Ecto neural progenitor cell (in vitro differentiated cells): ENCODE measurements at regions not wholly inside any gene's neighbourhood (a gene's known extent, or its start where the extent isn't known, plus 50 kb on each side); places are given as distances from the start of the nearest gene placed in this dataset.
A peak's percentile ranks its signal among the peaks of the same experiment; 100 is the strongest.

Experiments
- DNase-seq: peaks from one replicate; pipeline ENCODE4 v3.0.0-alpha.2; 2018; ENCODE audit warnings: low spot score

- DNase-seq, result no peak
These were observed 156.0 kb downstream of the MAF start for GRCh38 chr16:79444572-79444971.

DNA sequence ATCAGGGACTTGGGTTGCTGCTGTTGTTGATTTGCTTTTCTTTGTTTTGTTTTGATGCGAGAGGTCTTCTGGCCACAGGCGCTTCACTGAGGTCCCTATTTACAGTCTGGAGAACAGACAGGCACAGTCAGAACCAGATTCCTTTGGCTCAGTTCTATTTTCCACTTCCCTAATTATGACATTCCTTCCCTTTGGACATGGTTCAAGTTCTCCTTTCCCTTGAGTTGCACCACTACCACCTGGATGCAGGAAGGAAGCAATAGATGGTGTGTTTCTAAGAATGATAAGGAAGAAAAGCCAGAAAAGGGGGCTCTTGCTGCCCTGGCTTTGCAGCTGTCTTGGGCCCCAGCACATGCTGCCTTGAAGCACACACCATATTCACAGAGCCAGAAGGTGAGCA is 160.6 kb downstream of the MAF start:
- no peak for DNase-seq

GRCh38 chr16:79437764-79438751 is 162.5 kb downstream of the MAF start:
- DNase-seq, result peak; percentile 81

DNA sequence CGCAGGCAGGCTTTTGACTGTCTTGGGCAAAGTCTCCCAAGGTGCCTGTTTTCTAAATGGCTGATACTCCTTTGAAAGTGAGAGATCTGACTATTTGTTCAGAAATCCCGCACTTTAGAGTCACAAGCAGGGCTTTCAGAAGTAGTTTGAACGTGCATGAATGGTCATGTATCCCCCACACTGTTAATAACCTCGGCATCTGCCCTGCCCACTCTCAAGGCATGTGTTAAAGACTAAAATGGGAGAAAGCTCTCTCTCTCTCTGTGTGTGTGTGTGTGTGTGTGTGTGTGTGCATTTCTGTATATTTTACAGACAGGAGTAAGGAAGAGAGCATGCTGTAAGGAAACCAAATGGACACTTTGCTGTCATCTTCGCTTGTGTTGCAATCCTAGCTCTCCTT is 163.7 kb downstream of the MAF start:
- DNase-seq, result no peak

GRCh38 chr16:79434771-79435170 is 165.8 kb downstream of the MAF start:
- no peak for DNase-seq

DNA sequence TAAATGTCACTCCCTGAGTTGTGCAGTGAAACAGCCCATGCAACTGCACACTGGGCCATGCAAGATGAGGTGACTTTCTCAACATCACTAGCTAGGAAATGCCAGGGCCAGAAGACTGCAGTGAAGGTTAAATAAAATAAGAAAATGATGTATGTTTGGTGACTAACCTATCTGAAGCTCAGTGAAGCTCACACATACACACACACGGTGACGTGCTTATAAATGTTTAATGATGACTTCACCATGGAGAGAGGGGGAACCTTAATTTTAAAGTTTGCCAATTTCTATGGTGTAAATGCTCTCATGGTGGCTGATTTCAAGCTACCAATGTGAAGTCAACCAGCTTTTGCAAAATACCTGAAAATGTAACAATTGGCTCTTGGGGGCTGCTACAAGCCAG is 166.4 kb downstream of the MAF start:
- no peak for DNase-seq

DNA sequence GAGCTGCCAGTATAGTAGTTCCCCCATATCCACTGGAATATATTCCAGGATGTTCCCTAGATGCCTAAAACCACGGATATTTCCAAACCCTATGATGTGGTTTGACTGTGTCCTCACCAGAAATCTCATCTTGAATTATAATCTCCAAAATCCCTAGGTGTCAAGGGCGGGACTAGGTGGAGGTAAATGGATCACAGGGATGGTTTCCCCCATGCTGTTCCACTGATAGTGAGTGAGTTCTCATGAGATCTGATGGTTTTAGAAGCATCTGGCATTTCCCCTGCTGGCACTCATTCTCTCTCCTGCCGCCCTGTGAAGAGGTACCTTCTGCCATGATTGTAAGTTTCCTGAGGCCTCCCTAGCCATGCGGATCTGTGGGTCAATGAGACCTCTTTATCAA is 168.6 kb downstream of the MAF start:
- DNase-seq, result no peak

DNA sequence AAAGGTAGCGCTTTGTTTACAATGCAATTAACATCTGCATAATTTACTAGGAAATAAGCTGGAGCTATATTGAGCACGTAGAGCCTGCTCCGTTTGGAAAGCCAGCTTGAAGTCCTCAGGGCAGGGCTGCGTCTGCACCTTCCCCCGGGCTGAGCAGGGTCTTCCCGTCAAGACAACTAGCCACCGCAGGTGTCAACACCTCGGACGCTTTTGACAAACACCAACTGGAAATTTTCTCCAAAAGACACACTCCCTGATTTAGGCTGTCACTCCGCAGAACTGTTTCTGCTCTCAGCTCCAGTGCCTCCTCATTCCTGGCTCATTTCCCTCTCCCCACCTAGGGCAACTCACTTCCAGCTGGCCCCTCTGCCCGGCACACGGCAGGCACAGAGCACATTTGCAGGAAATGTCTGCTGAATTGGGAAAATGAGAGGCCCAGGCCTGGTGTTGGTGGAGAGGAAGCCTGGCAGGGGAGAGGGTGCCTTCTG is 170.3 kb downstream of the MAF start:
- DNase-seq, result no peak

DNA sequence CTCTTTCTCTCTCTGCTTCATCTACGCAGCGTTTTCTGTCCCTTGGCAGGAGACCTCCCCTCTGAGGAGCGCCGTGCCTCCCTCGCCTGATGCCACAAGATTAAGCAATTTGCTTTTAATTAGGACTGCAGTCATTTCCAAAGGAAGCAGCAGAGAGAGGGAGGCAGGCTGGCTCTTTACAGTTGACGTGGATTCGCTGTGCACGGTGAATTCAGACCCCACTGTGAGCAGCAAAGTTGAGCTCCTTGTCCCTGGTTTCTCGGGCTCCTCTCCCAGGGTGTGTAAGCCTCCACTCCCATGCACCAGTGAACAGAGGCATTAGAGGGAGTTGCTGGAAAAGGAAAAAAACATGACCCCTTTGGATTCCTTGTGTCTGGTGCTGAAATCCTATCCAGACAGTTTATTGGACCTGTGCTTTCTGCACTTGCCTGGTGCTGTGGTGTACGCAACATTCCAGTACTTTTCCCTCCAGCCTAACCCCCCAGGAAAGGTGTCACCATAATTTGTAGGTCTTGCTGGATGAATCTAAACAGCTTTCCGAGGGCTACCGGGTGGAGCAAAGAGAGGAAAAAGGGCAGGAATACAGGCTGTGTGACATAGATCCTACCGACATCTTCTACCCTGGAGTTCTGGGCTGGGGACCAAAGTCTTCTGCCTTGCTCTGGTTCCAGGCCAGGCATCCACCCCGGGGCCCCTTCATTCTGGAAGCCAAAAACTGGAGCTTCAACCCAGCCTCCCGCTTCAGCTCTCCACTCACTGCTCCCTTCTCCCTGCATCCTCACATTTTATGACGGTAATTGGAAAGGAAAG is 171.0 kb downstream of the MAF start:
- DNase-seq, result no peak

- no peak for DNase-seq
These were observed 173.9 kb downstream of the MAF start for GRCh38 chr16:79426663-79427062.

- no peak for DNase-seq
These were observed 178.5 kb downstream of the MAF start for GRCh38 chr16:79422064-79422463.

DNA sequence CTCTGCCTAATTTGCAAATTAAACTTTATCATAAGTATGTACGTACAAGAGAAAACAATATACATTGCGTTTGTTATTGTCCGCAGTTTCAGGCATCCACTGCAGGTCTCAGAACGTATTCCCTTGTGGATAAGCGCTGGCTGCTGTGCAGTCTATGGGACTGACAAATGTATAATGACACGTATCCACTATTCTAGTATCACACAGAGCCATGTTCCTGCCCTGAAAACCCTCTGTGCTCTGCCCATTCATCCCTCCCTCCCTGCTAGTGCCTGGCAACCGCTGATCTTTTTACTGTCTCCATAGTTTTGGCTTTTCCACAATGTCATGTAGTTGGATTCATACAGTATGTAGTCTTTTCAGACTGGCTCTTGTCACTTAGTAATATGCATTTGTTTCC is 179.4 kb downstream of the MAF start:
- no peak for DNase-seq

DNA sequence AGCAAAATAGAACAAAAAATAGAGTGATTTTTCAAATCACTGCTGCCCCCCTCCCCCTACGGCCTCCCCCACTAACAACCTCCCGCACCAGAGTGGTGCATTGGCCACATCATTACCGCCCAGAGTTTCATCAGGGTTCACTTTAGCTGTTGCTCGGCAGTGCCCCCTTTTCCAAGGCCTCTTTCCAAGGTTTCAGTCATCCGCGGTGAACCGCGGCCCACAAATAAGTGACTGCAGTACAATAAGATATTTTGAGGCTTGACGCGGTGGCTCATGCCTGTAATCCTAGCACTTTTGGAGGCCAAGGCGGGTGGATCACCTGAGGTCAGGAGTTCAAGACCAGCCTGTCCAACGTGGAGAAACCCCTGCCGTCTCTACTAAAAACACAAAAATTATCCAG is 180.0 kb downstream of the MAF start:
- DNase-seq, result no peak

- DNase-seq, result no peak
These were observed 181.4 kb downstream of the MAF start for GRCh38 chr16:79419148-79419547.

DNA sequence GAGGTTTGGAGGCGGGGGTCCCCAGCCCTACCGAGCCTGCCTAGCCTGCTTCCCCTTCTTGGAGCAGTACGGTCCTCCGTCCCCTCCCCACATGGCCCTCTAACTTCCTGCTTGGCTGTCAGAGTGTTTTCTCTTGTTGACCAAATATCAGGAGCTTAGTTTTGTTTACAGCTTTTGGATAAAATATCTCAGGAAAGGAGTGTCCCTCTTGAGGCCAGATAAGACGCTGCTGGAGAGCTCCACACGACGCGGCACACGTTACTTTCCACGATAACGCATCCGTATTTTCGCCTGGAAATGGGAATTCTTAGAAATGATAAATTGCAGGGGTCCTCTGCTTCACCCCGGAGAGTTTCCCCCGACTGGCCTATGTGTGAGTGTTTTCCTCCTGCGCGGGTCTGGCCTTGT is 182.9 kb downstream of the MAF start:
- DNase-seq, result no peak

DNA sequence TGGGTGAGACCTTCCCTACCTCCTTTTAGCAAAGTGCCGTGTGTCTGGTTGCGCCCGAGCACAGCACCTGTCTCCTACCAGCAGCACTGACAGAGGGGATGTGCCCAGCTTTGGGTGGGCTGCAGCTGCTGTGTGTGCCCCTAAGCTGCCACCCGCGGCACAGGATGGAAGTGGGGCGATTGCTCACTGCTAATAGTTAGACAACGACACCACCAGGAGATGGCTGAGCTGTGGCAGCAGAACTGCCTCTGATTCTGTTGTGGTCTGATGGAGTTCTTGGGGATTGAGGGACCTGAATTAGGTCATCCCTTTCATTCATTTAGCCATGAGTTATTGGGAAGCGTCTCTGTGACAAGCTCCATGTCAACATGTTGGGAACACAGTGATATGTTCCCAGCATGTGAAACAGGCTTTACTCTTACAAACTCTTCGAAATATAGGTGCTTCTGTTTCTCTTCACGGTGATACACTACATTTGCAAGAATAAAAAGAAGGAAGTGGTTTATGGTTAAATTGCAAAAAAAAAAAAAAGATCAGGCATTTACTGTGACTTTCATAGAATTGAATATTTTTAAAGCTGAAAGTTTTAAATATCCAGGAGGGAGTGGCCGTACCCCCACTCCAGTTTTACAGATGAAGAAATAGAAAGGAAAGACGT is 184.4 kb downstream of the MAF start:
- no peak for DNase-seq

GRCh38 chr16:79412783-79413225 is 187.7 kb downstream of the MAF start:
- DNase-seq, result no peak

- no peak for DNase-seq
These were observed 188.7 kb downstream of the MAF start for GRCh38 chr16:79411805-79412204.

- no peak for DNase-seq
These were observed 189.2 kb downstream of the MAF start for GRCh38 chr16:79411357-79411756.

GRCh38 chr16:79409978-79410377 is 190.6 kb downstream of the MAF start:
- DNase-seq, result no peak

DNA sequence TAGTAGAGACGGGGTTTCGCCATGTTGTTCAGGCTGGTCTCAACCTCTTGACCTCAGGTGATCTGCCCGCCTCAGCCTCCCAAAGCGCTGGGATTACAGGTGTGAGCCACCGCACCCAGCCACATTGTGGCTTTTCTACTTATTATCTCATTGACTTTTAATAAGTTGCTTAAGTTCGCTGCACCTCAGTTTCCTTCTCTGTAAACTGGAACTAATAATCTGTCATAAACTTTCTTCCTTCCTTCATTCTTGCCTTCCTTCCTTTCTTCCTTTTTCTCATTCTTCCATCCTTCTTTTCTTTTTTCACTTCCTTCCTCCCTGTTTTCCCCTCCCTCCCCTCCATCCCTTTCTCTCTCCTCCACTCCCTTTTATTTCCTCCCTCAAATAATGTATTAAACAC is 192.2 kb downstream of the MAF start:
- no peak for DNase-seq

DNA sequence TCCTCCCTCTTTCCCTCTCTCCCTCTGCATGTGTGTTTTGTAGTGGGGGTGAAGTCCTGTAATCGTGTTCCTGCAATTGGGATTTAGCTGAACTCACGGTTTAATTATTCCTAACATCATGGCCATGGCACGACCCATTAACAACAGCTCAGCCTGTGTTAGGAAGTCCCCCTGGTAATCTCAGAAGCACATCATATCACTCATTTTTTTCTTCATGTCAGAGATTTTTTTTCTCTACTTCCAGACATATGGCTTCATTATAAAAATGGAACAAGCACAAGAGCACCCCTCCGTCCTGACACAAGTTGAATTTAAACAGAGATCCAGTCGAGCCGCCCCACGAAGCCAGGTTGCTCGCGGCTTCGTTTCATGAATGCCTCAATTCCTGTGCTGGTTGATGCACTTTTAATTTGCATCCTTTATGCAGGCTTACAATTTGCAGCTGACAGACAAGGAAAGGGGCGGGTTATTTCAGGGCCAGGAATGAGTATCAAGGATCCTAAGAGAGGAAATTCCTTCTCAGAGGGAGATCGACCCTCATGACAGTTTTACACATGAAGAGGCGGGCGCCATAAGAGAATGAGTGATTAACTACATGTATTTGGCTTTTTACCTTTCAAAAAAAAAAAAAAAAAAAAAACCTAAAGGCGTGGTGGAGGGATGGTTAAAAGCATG is 192.9 kb downstream of the MAF start:
- no peak for DNase-seq
